Karpas-422 (cell line): ENCODE measurements at regions not wholly inside any gene's neighbourhood (a gene's known extent, or its start where the extent isn't known, plus 50 kb on each side); places are given as distances from the start of the nearest gene placed in this dataset.
"Not testable (repeated sequence)": the region's sequence is repeated elsewhere in the genome, so short reads cannot be mapped to it uniquely, and the experiment has no call there.

ENCODE experiments used
- DNase-seq: peaks from one replicate; pipeline ENCODE4 v3.0.0-alpha.2; 2015
- H2AFZ ChIP-seq: fragments of 200-600 bp; sonication (generic); 2 replicates; pipeline ENCODE4 v1.6.1; 2014; ENCODE audit warnings: antibody characterized with exemption, low read length, mixed read lengths
- H3K27ac ChIP-seq: fragments of 200-600 bp; sonication (generic); 2 replicates; pipeline ENCODE4 v1.5.1; 2014; ENCODE audit warnings: mild to moderate bottlenecking, low read length, moderate library complexity
- H3K27me3 ChIP-seq: fragments of 200-600 bp; sonication (generic); 2 replicates; pipeline ENCODE4 v1.6.1; 2014; ENCODE audit warnings: low read length, mixed read lengths
- H3K36me3 ChIP-seq: fragments of 200-600 bp; sonication (generic); 2 replicates; pipeline ENCODE4 v1.6.1; 2014; ENCODE audit warnings: low read length, mixed read lengths; ENCODE audit not compliant: insufficient read depth
- H3K4me1 ChIP-seq: fragments of 200-600 bp; sonication (generic); 2 replicates; pipeline ENCODE4 v1.6.1; 2014; ENCODE audit warnings: mild to moderate bottlenecking, low read length, mixed read lengths
- H3K4me2 ChIP-seq: fragments of 200-600 bp; sonication (generic); 2 replicates; pipeline ENCODE4 v1.6.1; 2014; ENCODE audit warnings: low read length, low read depth, mild to moderate bottlenecking; ENCODE audit not compliant: poor library complexity, severe bottlenecking
- H3K4me3 ChIP-seq: fragments of 200-600 bp; sonication (generic); 2 replicates; pipeline ENCODE4 v1.5.1; 2014; ENCODE audit warnings: mild to moderate bottlenecking, antibody characterized with exemption, low read length, mixed read lengths
- H3K79me2 ChIP-seq: fragments of 200-600 bp; sonication (generic); 2 replicates; pipeline ENCODE4 v1.6.1; 2014; ENCODE audit warnings: mild to moderate bottlenecking, low read length, mixed read lengths
- H3K9ac ChIP-seq: fragments of 200-600 bp; sonication (generic); 2 replicates; pipeline ENCODE4 v1.6.0; 2014; ENCODE audit warnings: low read length
- H3K9me2 ChIP-seq: fragments of 200-600 bp; sonication (generic), shearing (Covaris generic); replicated peaks from 2 replicates; pipeline ENCODE4 v1.6.0; 2014; ENCODE audit warnings: mild to moderate bottlenecking, low read length, moderate library complexity; ENCODE audit not compliant: insufficient read depth
- H3K9me3 ChIP-seq: fragments of 300-700, 200-600 bp; sonication (generic); 2 replicates; pipeline ENCODE4 v1.6.1; 2014; ENCODE audit warnings: low read length, mixed read lengths
- H4K20me1 ChIP-seq: fragments of 200-600 bp; sonication (generic); 2 replicates; pipeline ENCODE4 v1.6.1; 2014; ENCODE audit warnings: mild to moderate bottlenecking, antibody characterized with exemption, low read length, low read depth; ENCODE audit not compliant: insufficient read depth

- Histone ChIP-seq H3K27me3 (no peaks in the 10 kb centered on the region), H3K36me3 (no peaks in the 10 kb centered on the region), H3K27ac (no peak overlapping the region), H3K4me3 (no peak overlapping the region), H3K4me2 (no peak overlapping the region), H3K9me2 (no peaks in the 10 kb centered on the region), H3K4me1 (no peaks in the 10 kb centered on the region), H3K9me3 (no peaks in the 10 kb centered on the region), H4K20me1 (no peaks in the 10 kb centered on the region), H3K9ac (no peak overlapping the region), H3K79me2 (no peaks in the 10 kb centered on the region), H2AFZ (no peak overlapping the region)
- DNase-seq = no peak
Observed at GRCh38 chr7:156327474-156327873, 313.1 kb upstream of the RNF32 start.

- Histone ChIP-seq H2AFZ (no peak overlapping the region), H3K9me3 (no peaks in the 10 kb centered on the region), H3K9me2 (no peaks in the 10 kb centered on the region), H3K9ac (no peak overlapping the region), H3K79me2 (no peaks in the 10 kb centered on the region), H3K27ac (no peak overlapping the region), H3K27me3 (no peaks in the 10 kb centered on the region), H3K36me3 (no peaks in the 10 kb centered on the region), H3K4me3 (no peak overlapping the region), H3K4me1 (no peaks in the 10 kb centered on the region), H3K4me2 (no peak overlapping the region), H4K20me1 (no peaks in the 10 kb centered on the region)
- DNase-seq = no peak
Observed at GRCh38 chr7:156324201-156324600, 316.4 kb upstream of the RNF32 start.

GRCh38 chr7:156321430-156321829, 319.1 kb upstream of the RNF32 start:
- not testable (repeated sequence) for H3K27ac ChIP-seq, DNase-seq, H2AFZ ChIP-seq, H3K4me2 ChIP-seq, H3K9me2 ChIP-seq, H3K9ac ChIP-seq, H4K20me1 ChIP-seq, H3K79me2 ChIP-seq, H3K4me3 ChIP-seq, H3K9me3 ChIP-seq, H3K27me3 ChIP-seq, H3K4me1 ChIP-seq, H3K36me3 ChIP-seq

GRCh38 chr7:156318926-156319325, 321.6 kb upstream of the RNF32 start:
- Histone ChIP-seq H3K36me3 (no peaks in the 10 kb centered on the region), H3K9me2 (no peaks in the 10 kb centered on the region; the same call in 1 of the 2 replicates), H3K9ac (no peak overlapping the region), H3K4me3 (no peak overlapping the region), H3K27me3 (no peaks in the 10 kb centered on the region), H3K9me3 (peaks cover 10% of the 10 kb centered on the region), H3K79me2 (no peaks in the 10 kb centered on the region), H2AFZ (no peak overlapping the region), H3K4me2 (no peak overlapping the region), H3K27ac (no peak overlapping the region), H4K20me1 (no peaks in the 10 kb centered on the region), H3K4me1 (no peaks in the 10 kb centered on the region)
- DNase-seq = no peak

GRCh38 chr7:156318426-156318825, 322.1 kb upstream of the RNF32 start:
- no peak overlapping the region for H3K4me2 ChIP-seq
- no peaks in the 10 kb centered on the region for H3K4me1 ChIP-seq
- H3K9me2 ChIP-seq = peaks cover 2% of the 10 kb centered on the region; the same call in 1 of the 2 replicates
- no peak overlapping the region for H3K9ac ChIP-seq
- no peaks in the 10 kb centered on the region for H3K27me3 ChIP-seq
- no peaks in the 10 kb centered on the region for H3K79me2 ChIP-seq
- no peaks in the 10 kb centered on the region for H3K36me3 ChIP-seq
- no peak overlapping the region for H3K27ac ChIP-seq
- H3K4me3 ChIP-seq = no peak overlapping the region
- H3K9me3 ChIP-seq = peaks cover 10% of the 10 kb centered on the region
- DNase-seq = no peak
- H4K20me1 ChIP-seq = no peaks in the 10 kb centered on the region
- no peak overlapping the region for H2AFZ ChIP-seq

GRCh38 chr7:156309016-156309620, 331.5 kb upstream of the RNF32 start:
- Histone ChIP-seq H3K9me3 (no peaks in the 10 kb centered on the region), H3K9ac (no peak overlapping the region), H3K36me3 (no peaks in the 10 kb centered on the region), H3K27ac (no peak overlapping the region), H3K9me2 (0 out of 2 replicates have a peak, but pooled peaks cover 2% of the 10 kb centered on the region), H2AFZ (no peak overlapping the region), H3K27me3 (no peaks in the 10 kb centered on the region), H3K4me1 (no peaks in the 10 kb centered on the region), H3K79me2 (no peaks in the 10 kb centered on the region), H3K4me2 (no peak overlapping the region), H3K4me3 (no peak overlapping the region), H4K20me1 (no peaks in the 10 kb centered on the region)
- DNase-seq = no peak

GRCh38 chr7:156307193-156307592, 333.4 kb upstream of the RNF32 start:
- no peak for DNase-seq
- Histone ChIP-seq H3K4me3 (no peak overlapping the region), H3K4me1 (no peaks in the 10 kb centered on the region), H3K4me2 (no peak overlapping the region), H2AFZ (no peak overlapping the region), H3K9me2 (no peaks in the 10 kb centered on the region), H3K79me2 (no peaks in the 10 kb centered on the region), H3K9ac (no peak overlapping the region), H3K27me3 (no peaks in the 10 kb centered on the region), H3K9me3 (no peaks in the 10 kb centered on the region), H4K20me1 (no peaks in the 10 kb centered on the region), H3K27ac (no peak overlapping the region), H3K36me3 (no peaks in the 10 kb centered on the region)

GRCh38 chr7:156305351-156305750, 335.2 kb upstream of the RNF32 start:
- no peaks in the 10 kb centered on the region for H4K20me1 ChIP-seq
- H3K4me1 ChIP-seq = no peaks in the 10 kb centered on the region
- no peak overlapping the region for H3K27ac ChIP-seq
- H3K9me2 ChIP-seq = no peaks in the 10 kb centered on the region
- 0 out of 2 replicates have a peak, but pooled peaks cover 2% of the 10 kb centered on the region for H3K27me3 ChIP-seq
- no peaks in the 10 kb centered on the region for H3K79me2 ChIP-seq
- H3K9ac ChIP-seq = no peak overlapping the region
- H3K4me3 ChIP-seq = no peak overlapping the region
- no peaks in the 10 kb centered on the region for H3K9me3 ChIP-seq
- H3K4me2 ChIP-seq = no peak overlapping the region
- DNase-seq = no peak
- no peaks in the 10 kb centered on the region for H3K36me3 ChIP-seq
- no peak overlapping the region for H2AFZ ChIP-seq

- no peaks in the 10 kb centered on the region for H3K36me3 ChIP-seq
- H3K9ac ChIP-seq = no peak overlapping the region
- no peaks in the 10 kb centered on the region for H3K79me2 ChIP-seq
- H2AFZ ChIP-seq = no peak overlapping the region
- H3K27me3 ChIP-seq = no peaks in the 10 kb centered on the region
- no peaks in the 10 kb centered on the region for H3K9me2 ChIP-seq
- no peak overlapping the region for H3K4me3 ChIP-seq
- DNase-seq = no peak
- no peaks in the 10 kb centered on the region for H3K4me1 ChIP-seq
- no peak overlapping the region for H3K27ac ChIP-seq
- H3K9me3 ChIP-seq = no peaks in the 10 kb centered on the region
- H3K4me2 ChIP-seq = no peak overlapping the region
- H4K20me1 ChIP-seq = no peaks in the 10 kb centered on the region
Observed at GRCh38 chr7:156282816-156283215, 357.8 kb upstream of the RNF32 start.
